ENCODE measurements at regions not wholly inside any gene's neighbourhood (a gene's known extent, or its start where the extent isn't known, plus 50 kb on each side); places are given as distances from the start of the nearest gene placed in this dataset.

DNA sequence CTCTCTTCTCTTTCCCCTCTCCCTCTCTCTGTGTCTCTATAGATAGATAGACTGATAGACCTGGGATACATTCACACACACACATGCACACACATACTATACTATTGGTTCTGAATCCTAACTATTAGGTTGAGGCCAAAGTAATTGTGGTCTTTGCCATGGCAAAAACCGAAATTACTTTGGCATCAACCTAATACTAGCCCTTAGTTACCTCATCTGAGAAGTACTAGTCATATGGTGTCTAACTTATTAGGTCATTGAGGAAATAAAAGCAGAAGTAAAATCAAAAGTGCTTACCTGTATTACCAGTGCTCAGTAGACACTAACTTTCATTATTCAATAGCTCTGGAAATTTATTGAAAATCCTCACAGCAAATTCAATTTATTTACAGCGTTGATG, 451.5 kb downstream of the EPHA4 start:
- TF ChIP-seq, protein P1, sequence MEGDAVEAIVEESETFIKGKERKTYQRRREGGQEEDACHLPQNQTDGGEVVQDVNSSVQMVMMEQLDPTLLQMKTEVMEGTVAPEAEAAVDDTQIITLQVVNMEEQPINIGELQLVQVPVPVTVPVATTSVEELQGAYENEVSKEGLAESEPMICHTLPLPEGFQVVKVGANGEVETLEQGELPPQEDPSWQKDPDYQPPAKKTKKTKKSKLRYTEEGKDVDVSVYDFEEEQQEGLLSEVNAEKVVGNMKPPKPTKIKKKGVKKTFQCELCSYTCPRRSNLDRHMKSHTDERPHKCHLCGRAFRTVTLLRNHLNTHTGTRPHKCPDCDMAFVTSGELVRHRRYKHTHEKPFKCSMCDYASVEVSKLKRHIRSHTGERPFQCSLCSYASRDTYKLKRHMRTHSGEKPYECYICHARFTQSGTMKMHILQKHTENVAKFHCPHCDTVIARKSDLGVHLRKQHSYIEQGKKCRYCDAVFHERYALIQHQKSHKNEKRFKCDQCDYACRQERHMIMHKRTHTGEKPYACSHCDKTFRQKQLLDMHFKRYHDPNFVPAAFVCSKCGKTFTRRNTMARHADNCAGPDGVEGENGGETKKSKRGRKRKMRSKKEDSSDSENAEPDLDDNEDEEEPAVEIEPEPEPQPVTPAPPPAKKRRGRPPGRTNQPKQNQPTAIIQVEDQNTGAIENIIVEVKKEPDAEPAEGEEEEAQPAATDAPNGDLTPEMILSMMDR (IDR thresholded peaks at IDR 0.05), result no peak
- TF ChIP-seq POLR2A (IDR thresholded peaks at IDR 0.05), result no peak
